Karpas-422 (cell line): ENCODE measurements at regions not wholly inside any gene's neighbourhood (a gene's known extent, or its start where the extent isn't known, plus 50 kb on each side); places are given as distances from the start of the nearest gene placed in this dataset.

Experiments used
- DNase-seq: peaks from one replicate; pipeline ENCODE4 v3.0.0-alpha.2; 2015
- H2AFZ ChIP-seq: fragments of 200-600 bp; sonication (generic); 2 replicates; pipeline ENCODE4 v1.6.1; 2014; ENCODE audit warnings: antibody characterized with exemption, low read length, mixed read lengths
- H3K27ac ChIP-seq: fragments of 200-600 bp; sonication (generic); 2 replicates; pipeline ENCODE4 v1.5.1; 2014; ENCODE audit warnings: mild to moderate bottlenecking, low read length, moderate library complexity
- H3K27me3 ChIP-seq: fragments of 200-600 bp; sonication (generic); 2 replicates; pipeline ENCODE4 v1.6.1; 2014; ENCODE audit warnings: low read length, mixed read lengths
- H3K36me3 ChIP-seq: fragments of 200-600 bp; sonication (generic); 2 replicates; pipeline ENCODE4 v1.6.1; 2014; ENCODE audit warnings: low read length, mixed read lengths; ENCODE audit not compliant: insufficient read depth
- H3K4me1 ChIP-seq: fragments of 200-600 bp; sonication (generic); 2 replicates; pipeline ENCODE4 v1.6.1; 2014; ENCODE audit warnings: mild to moderate bottlenecking, low read length, mixed read lengths
- H3K4me2 ChIP-seq: fragments of 200-600 bp; sonication (generic); 2 replicates; pipeline ENCODE4 v1.6.1; 2014; ENCODE audit warnings: low read length, low read depth, mild to moderate bottlenecking; ENCODE audit not compliant: poor library complexity, severe bottlenecking
- H3K4me3 ChIP-seq: fragments of 200-600 bp; sonication (generic); 2 replicates; pipeline ENCODE4 v1.5.1; 2014; ENCODE audit warnings: mild to moderate bottlenecking, antibody characterized with exemption, low read length, mixed read lengths
- H3K79me2 ChIP-seq: fragments of 200-600 bp; sonication (generic); 2 replicates; pipeline ENCODE4 v1.6.1; 2014; ENCODE audit warnings: mild to moderate bottlenecking, low read length, mixed read lengths
- H3K9ac ChIP-seq: fragments of 200-600 bp; sonication (generic); 2 replicates; pipeline ENCODE4 v1.6.0; 2014; ENCODE audit warnings: low read length
- H3K9me2 ChIP-seq: fragments of 200-600 bp; sonication (generic), shearing (Covaris generic); replicated peaks from 2 replicates; pipeline ENCODE4 v1.6.0; 2014; ENCODE audit warnings: mild to moderate bottlenecking, low read length, moderate library complexity; ENCODE audit not compliant: insufficient read depth
- H3K9me3 ChIP-seq: fragments of 300-700, 200-600 bp; sonication (generic); 2 replicates; pipeline ENCODE4 v1.6.1; 2014; ENCODE audit warnings: low read length, mixed read lengths
- H4K20me1 ChIP-seq: fragments of 200-600 bp; sonication (generic); 2 replicates; pipeline ENCODE4 v1.6.1; 2014; ENCODE audit warnings: mild to moderate bottlenecking, antibody characterized with exemption, low read length, low read depth; ENCODE audit not compliant: insufficient read depth

GRCh38 chr13:47813718-47814117, 187.4 kb downstream of the SUCLA2 start:
- no peak overlapping the region for H3K4me2 ChIP-seq
- no peaks in the 10 kb centered on the region for H3K79me2 ChIP-seq

GRCh38 chr13:47809411-47809810, 191.7 kb downstream of the SUCLA2 start:
- Histone ChIP-seq H3K9ac (no peak overlapping the region), H3K36me3 (no peaks in the 10 kb centered on the region), H3K27me3 (no peaks in the 10 kb centered on the region), H3K4me3 (no peak overlapping the region), H4K20me1 (no peaks in the 10 kb centered on the region), H3K9me2 (no peaks in the 10 kb centered on the region), H3K79me2 (no peaks in the 10 kb centered on the region), H2AFZ (no peak overlapping the region), H3K27ac (no peak overlapping the region), H3K9me3 (no peaks in the 10 kb centered on the region), H3K4me2 (no peak overlapping the region), H3K4me1 (no peaks in the 10 kb centered on the region)
- DNase-seq, result no peak

More at GRCh38 chr13:47813718-47814117, 187.4 kb downstream of the SUCLA2 start:
- H4K20me1 ChIP-seq, result no peaks in the 10 kb centered on the region
- no peak overlapping the region for H3K4me3 ChIP-seq
- no peaks in the 10 kb centered on the region for H3K36me3 ChIP-seq
- H3K27ac ChIP-seq, result no peak overlapping the region
- H2AFZ ChIP-seq, result no peak overlapping the region
- no peak for DNase-seq
- no peaks in the 10 kb centered on the region for H3K9me3 ChIP-seq
- H3K4me1 ChIP-seq, result no peaks in the 10 kb centered on the region
- H3K9ac ChIP-seq, result no peak overlapping the region
- H3K9me2 ChIP-seq, result no peaks in the 10 kb centered on the region
- no peaks in the 10 kb centered on the region for H3K27me3 ChIP-seq

GRCh38 chr13:47803131-47803530, 197.9 kb downstream of the SUCLA2 start:
- H3K27me3 ChIP-seq, result no peaks in the 10 kb centered on the region
- H3K9ac ChIP-seq, result no peak overlapping the region
- no peak overlapping the region for H3K4me3 ChIP-seq
- no peaks in the 10 kb centered on the region for H3K4me1 ChIP-seq
- H4K20me1 ChIP-seq, result no peaks in the 10 kb centered on the region
- H3K36me3 ChIP-seq, result no peaks in the 10 kb centered on the region
- H3K4me2 ChIP-seq, result no peak overlapping the region
- H3K9me3 ChIP-seq, result no peaks in the 10 kb centered on the region
- H3K79me2 ChIP-seq, result no peaks in the 10 kb centered on the region
- DNase-seq, result no peak
- no peak overlapping the region for H2AFZ ChIP-seq
- H3K27ac ChIP-seq, result no peak overlapping the region
- no peaks in the 10 kb centered on the region for H3K9me2 ChIP-seq

GRCh38 chr13:47801555-47801954, 199.5 kb downstream of the SUCLA2 start:
- no peak for DNase-seq
- no peak overlapping the region for H2AFZ ChIP-seq
- H3K9ac ChIP-seq, result no peak overlapping the region
- no peaks in the 10 kb centered on the region for H3K4me1 ChIP-seq
- no peak overlapping the region for H3K4me2 ChIP-seq
- H3K79me2 ChIP-seq, result no peaks in the 10 kb centered on the region
- H3K4me3 ChIP-seq, result no peak overlapping the region
- H3K9me3 ChIP-seq, result no peaks in the 10 kb centered on the region
- no peaks in the 10 kb centered on the region for H3K27me3 ChIP-seq
- no peak overlapping the region for H3K27ac ChIP-seq
- H3K36me3 ChIP-seq, result no peaks in the 10 kb centered on the region
- no peaks in the 10 kb centered on the region for H4K20me1 ChIP-seq
- H3K9me2 ChIP-seq, result no peaks in the 10 kb centered on the region

- Histone ChIP-seq H2AFZ (no peak overlapping the region), H3K4me3 (no peak overlapping the region), H4K20me1 (no peaks in the 10 kb centered on the region), H3K4me2 (no peak overlapping the region), H3K27me3 (no peaks in the 10 kb centered on the region), H3K4me1 (no peaks in the 10 kb centered on the region), H3K36me3 (no peaks in the 10 kb centered on the region), H3K9me3 (no peaks in the 10 kb centered on the region), H3K27ac (no peak overlapping the region), H3K9me2 (no peaks in the 10 kb centered on the region), H3K9ac (no peak overlapping the region), H3K79me2 (no peaks in the 10 kb centered on the region)
- no peak for DNase-seq
These were observed 200.5 kb downstream of the SUCLA2 start for GRCh38 chr13:47800593-47800992.

GRCh38 chr13:47798906-47799305, 202.2 kb downstream of the SUCLA2 start:
- no peak overlapping the region for H3K9ac ChIP-seq
- H3K4me3 ChIP-seq, result no peak overlapping the region
- no peaks in the 10 kb centered on the region for H3K27me3 ChIP-seq
- no peaks in the 10 kb centered on the region for H3K4me1 ChIP-seq
- H3K27ac ChIP-seq, result no peak overlapping the region
- no peak overlapping the region for H2AFZ ChIP-seq
- no peaks in the 10 kb centered on the region for H3K9me3 ChIP-seq
- no peaks in the 10 kb centered on the region for H3K9me2 ChIP-seq
- DNase-seq, result peak; percentile 66
- no peaks in the 10 kb centered on the region for H3K79me2 ChIP-seq
- no peaks in the 10 kb centered on the region for H3K36me3 ChIP-seq
- no peak overlapping the region for H3K4me2 ChIP-seq
- no peaks in the 10 kb centered on the region for H4K20me1 ChIP-seq

GRCh38 chr13:47798194-47798593, 202.9 kb downstream of the SUCLA2 start:
- Histone ChIP-seq H3K79me2 (no peaks in the 10 kb centered on the region), H3K9me2 (no peaks in the 10 kb centered on the region), H3K4me1 (no peaks in the 10 kb centered on the region), H4K20me1 (no peaks in the 10 kb centered on the region), H2AFZ (no peak overlapping the region), H3K27ac (no peak overlapping the region), H3K9me3 (no peaks in the 10 kb centered on the region), H3K9ac (no peak overlapping the region), H3K4me2 (no peak overlapping the region), H3K27me3 (no peaks in the 10 kb centered on the region), H3K36me3 (no peaks in the 10 kb centered on the region), H3K4me3 (no peak overlapping the region)
- no peak for DNase-seq

- Histone ChIP-seq H3K36me3 (no peaks in the 10 kb centered on the region), H3K27me3 (no peaks in the 10 kb centered on the region), H3K4me1 (no peaks in the 10 kb centered on the region), H4K20me1 (no peaks in the 10 kb centered on the region), H3K4me3 (no peak overlapping the region), H3K9ac (no peak overlapping the region), H3K9me2 (no peaks in the 10 kb centered on the region), H3K27ac (no peak overlapping the region), H3K4me2 (no peak overlapping the region), H2AFZ (no peak overlapping the region), H3K79me2 (no peaks in the 10 kb centered on the region), H3K9me3 (no peaks in the 10 kb centered on the region)
- no peak for DNase-seq
These were observed 204.3 kb downstream of the SUCLA2 start for GRCh38 chr13:47796816-47797215.

GRCh38 chr13:47794963-47795362, 206.1 kb downstream of the SUCLA2 start:
- Histone ChIP-seq H4K20me1 (no peaks in the 10 kb centered on the region), H3K9me3 (no peaks in the 10 kb centered on the region; the same call in 1 of the 2 replicates), H2AFZ (no peak overlapping the region), H3K79me2 (no peaks in the 10 kb centered on the region), H3K27me3 (no peaks in the 10 kb centered on the region), H3K27ac (no peak overlapping the region), H3K4me3 (no peak overlapping the region), H3K4me2 (no peak overlapping the region), H3K9ac (no peak overlapping the region), H3K36me3 (no peaks in the 10 kb centered on the region), H3K9me2 (no peaks in the 10 kb centered on the region), H3K4me1 (no peaks in the 10 kb centered on the region)
- DNase-seq, result peak; percentile 77
